ENCODE measurements at regions not wholly inside any gene's neighbourhood (a gene's known extent, or its start where the extent isn't known, plus 50 kb on each side); places are given as distances from the start of the nearest gene placed in this dataset.

- DNase-seq (ENCODE audit: low read depth) = no peak
Measured at GRCh38 chr16:51900221-51900780, 646.6 kb downstream of the TOX3 start.

- no peak for DNase-seq (ENCODE audit: low read depth)
Measured at GRCh38 chr16:51898872-51899271, 648.1 kb downstream of the TOX3 start.

GRCh38 chr16:51896013-51896412 is 650.9 kb downstream of the TOX3 start:
- DNase-seq (ENCODE audit: low read depth) = no peak

- no peak for DNase-seq (ENCODE audit: low read depth)
Measured at GRCh38 chr16:51892293-51893007, 654.5 kb downstream of the TOX3 start.

GRCh38 chr16:51888534-51888933 is 658.4 kb downstream of the TOX3 start:
- no peak for DNase-seq (ENCODE audit: low read depth)

- DNase-seq (ENCODE audit: low read depth) = no peak
Measured at GRCh38 chr16:51888016-51888415, 658.9 kb downstream of the TOX3 start.

- no peak for DNase-seq (ENCODE audit: low read depth)
Measured at GRCh38 chr16:51886456-51886855, 660.5 kb downstream of the TOX3 start.

- DNase-seq (ENCODE audit: low read depth) = no peak
Measured at GRCh38 chr16:51884773-51885172, 662.2 kb downstream of the TOX3 start.

GRCh38 chr16:51881731-51882130 is 665.2 kb downstream of the TOX3 start:
- no peak for DNase-seq (ENCODE audit: low read depth)

GRCh38 chr16:51880776-51881175 is 666.2 kb downstream of the TOX3 start:
- DNase-seq (ENCODE audit: low read depth) = peak; percentile 31

GRCh38 chr16:51877686-51878085 is 669.3 kb downstream of the TOX3 start:
- no peak for DNase-seq (ENCODE audit: low read depth)

GRCh38 chr16:51876934-51877333 is 670.0 kb downstream of the TOX3 start:
- no peak for DNase-seq (ENCODE audit: low read depth)

- no peak for DNase-seq (ENCODE audit: low read depth)
Measured at GRCh38 chr16:51876601-51876875, 670.4 kb downstream of the TOX3 start.

- no peak for DNase-seq (ENCODE audit: low read depth)
Measured at GRCh38 chr16:51875834-51876600, 670.9 kb downstream of the TOX3 start.

- DNase-seq (ENCODE audit: low read depth) = no peak
Measured at GRCh38 chr16:51872524-51872923, 674.4 kb downstream of the TOX3 start.

GRCh38 chr16:51870296-51870854 is 676.6 kb downstream of the TOX3 start:
- DNase-seq (ENCODE audit: low read depth) = no peak

GRCh38 chr16:51869176-51869575 is 677.8 kb downstream of the TOX3 start:
- DNase-seq (ENCODE audit: low read depth) = no peak

GRCh38 chr16:51868631-51869030 is 678.3 kb downstream of the TOX3 start:
- no peak for DNase-seq (ENCODE audit: low read depth)

- no peak for DNase-seq (ENCODE audit: low read depth)
Measured at GRCh38 chr16:51867386-51868065, 679.4 kb downstream of the TOX3 start.

GRCh38 chr16:51864575-51864974 is 682.4 kb downstream of the TOX3 start:
- DNase-seq (ENCODE audit: low read depth) = no peak

- DNase-seq (ENCODE audit: low read depth) = no peak
Measured at GRCh38 chr16:51854401-51854951, 692.5 kb downstream of the TOX3 start.

GRCh38 chr16:51853586-51853985 is 693.4 kb downstream of the TOX3 start:
- DNase-seq (ENCODE audit: low read depth) = no peak

All from fibroblast of the conjunctiva (primary cell).